ENCODE measurements at regions not wholly inside any gene's neighbourhood (a gene's known extent, or its start where the extent isn't known, plus 50 kb on each side); places are given as distances from the start of the nearest gene placed in this dataset.

DNA sequence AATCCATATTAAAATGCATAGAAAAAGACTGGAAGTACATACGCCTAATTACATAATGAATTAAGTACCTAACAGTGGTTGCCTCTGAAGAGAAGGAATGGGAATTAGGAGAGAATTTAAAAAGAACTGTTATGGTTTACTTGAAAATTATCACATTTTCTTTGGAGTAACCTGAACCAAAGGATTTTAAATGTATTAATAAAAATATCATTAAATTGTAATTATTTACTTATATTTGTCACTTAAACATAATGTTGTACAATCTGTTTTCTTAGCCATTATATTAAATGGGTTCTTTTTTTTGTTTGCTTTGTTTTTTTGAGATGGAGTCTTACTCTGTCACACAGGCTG lies 114.2 kb upstream of the SLC7A14 start:
- TF ChIP-seq SIN3A (IDR thresholded peaks at IDR 0.05; ENCODE audit: borderline replicate concordance, insufficient read depth, low read length) (no peak), POLR2AphosphoS5 (IDR thresholded peaks at IDR 0.05; ENCODE audit: low read depth, low read length) (no peak), TAF1 (IDR thresholded peaks at IDR 0.05; ENCODE audit: borderline replicate concordance, insufficient read depth, low read length) (no peak), FOXP2 (optimal IDR thresholded peaks at IDR 0.05; ENCODE audit: borderline replicate concordance, extremely low read depth, extremely low read length, insufficient read depth) (no peak)
- TF ChIP-seq, protein P1, sequence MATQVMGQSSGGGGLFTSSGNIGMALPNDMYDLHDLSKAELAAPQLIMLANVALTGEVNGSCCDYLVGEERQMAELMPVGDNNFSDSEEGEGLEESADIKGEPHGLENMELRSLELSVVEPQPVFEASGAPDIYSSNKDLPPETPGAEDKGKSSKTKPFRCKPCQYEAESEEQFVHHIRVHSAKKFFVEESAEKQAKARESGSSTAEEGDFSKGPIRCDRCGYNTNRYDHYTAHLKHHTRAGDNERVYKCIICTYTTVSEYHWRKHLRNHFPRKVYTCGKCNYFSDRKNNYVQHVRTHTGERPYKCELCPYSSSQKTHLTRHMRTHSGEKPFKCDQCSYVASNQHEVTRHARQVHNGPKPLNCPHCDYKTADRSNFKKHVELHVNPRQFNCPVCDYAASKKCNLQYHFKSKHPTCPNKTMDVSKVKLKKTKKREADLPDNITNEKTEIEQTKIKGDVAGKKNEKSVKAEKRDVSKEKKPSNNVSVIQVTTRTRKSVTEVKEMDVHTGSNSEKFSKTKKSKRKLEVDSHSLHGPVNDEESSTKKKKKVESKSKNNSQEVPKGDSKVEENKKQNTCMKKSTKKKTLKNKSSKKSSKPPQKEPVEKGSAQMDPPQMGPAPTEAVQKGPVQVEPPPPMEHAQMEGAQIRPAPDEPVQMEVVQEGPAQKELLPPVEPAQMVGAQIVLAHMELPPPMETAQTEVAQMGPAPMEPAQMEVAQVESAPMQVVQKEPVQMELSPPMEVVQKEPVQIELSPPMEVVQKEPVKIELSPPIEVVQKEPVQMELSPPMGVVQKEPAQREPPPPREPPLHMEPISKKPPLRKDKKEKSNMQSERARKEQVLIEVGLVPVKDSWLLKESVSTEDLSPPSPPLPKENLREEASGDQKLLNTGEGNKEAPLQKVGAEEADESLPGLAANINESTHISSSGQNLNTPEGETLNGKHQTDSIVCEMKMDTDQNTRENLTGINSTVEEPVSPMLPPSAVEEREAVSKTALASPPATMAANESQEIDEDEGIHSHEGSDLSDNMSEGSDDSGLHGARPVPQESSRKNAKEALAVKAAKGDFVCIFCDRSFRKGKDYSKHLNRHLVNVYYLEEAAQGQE (IDR thresholded peaks at IDR 0.05; ENCODE audit: insufficient read depth in 1 of 2, low read depth in 2 of 2, low read length in 2 of 2), result no peak

Measured in PFSK-1 (cell line).